Right lobe of liver (tissue), 6 donors: ENCODE measurements at regions not wholly inside any gene's neighbourhood (a gene's known extent, or its start where the extent isn't known, plus 50 kb on each side); places are given as distances from the start of the nearest gene placed in this dataset.

ENCODE experiments used
- ATAC-seq, 4 donors: fragments of 200-7000 bp; cut with Tn5 transposase; one replicate each; pipeline ENCODE4 v1.9.1; 2020; ENCODE audit warnings: mild to moderate bottlenecking in 4 of 4, moderate library complexity in 4 of 4
- DNase-seq, 3 donors: peaks; one replicate each; pipeline ENCODE4 v3.0.0-alpha.2; 2020
- H3K27ac ChIP-seq, 3 donors: fragments of 200-600 bp; one replicate each; pipeline ENCODE4 v1.8.0; 2022
- H3K27me3 ChIP-seq, 2 donors: fragments of 200-600 bp; one replicate each; pipeline ENCODE4 v1.8.0; 2022
- H3K36me3 ChIP-seq, 4 donors: fragments of 200-600 bp; sonication (generic) in 1 of 4; one replicate each; pipeline versions ENCODE4 v1.5.1 to v1.8.0; 2017 to 2022; ENCODE audit warnings: control low read depth in 1 of 4
- H3K4me1 ChIP-seq, 4 donors: fragments of 200-600 bp; sonication (generic) in 1 of 4; one replicate each; pipeline versions ENCODE4 v1.5.1 to v1.8.0; 2017 to 2022; ENCODE audit warnings: control low read depth in 1 of 4
- H3K4me3 ChIP-seq, 3 donors: fragments of 200-600 bp; one replicate each; pipeline ENCODE4 v1.8.0; 2022
- H3K9me3 ChIP-seq, 4 donors: fragments of 200-600 bp; sonication (generic) in 1 of 4; one replicate each; pipeline versions ENCODE4 v1.5.1 to v1.8.0; 2017 to 2022; ENCODE audit warnings: control low read depth in 1 of 4
- CTCF ChIP-seq, 4 donors: fragments of 200-600 bp in 3 of 4; fragments of 450-650 bp in 1 of 4; IDR thresholded peaks; one replicate each; pipeline versions ENCODE4 v1.5.1 to v1.8.0; 2016 to 2022; ENCODE audit warnings: antibody characterized with exemption in 4 of 4, mild to moderate bottlenecking in 2 of 4
- POLR2A ChIP-seq: fragments of 450-650 bp; IDR thresholded peaks from one replicate; pipeline ENCODE4 v1.6.1; 2017; ENCODE audit warnings: antibody characterized with exemption, mild to moderate bottlenecking
- WGBS: methylation state at CpG from one replicate; pipeline ENCODE4 v1.1.6; 2018; ENCODE audit warnings: low coverage, low lambda C conversion rate; ENCODE audit not compliant: insufficient coverage; ENCODE audit errors: missing lambda C conversion rate; 5-methylcytosine and 5-hydroxymethylcytosine counted together
- intact Hi-C, 2 donors: fragments of 100-400 bp; cut with DNase I; formaldehyde crosslinking; loops; one replicate each; pipeline versions ENCODE4 v1.11.2 to v1.14.1; 2022
- donor health status: DM: no; HTN: yes; CAD: no.
- donor health status: DM: no; HTN: no; CAD: no.
- donor health status: DM: no; HTN: no; CAD: no.
- donor health status: DM: no; HTN: yes; CAD: no.
- donor health status: DM: no; HTN: yes; CAD: no.

GRCh38 chr10:8136736-8137135, 82.2 kb downstream of the GATA3 start:
- TF ChIP-seq CTCF (IDR thresholded peaks at IDR 0.05) = no peak
- TF ChIP-seq POLR2A = no peak
- intact Hi-C loops = no loop called here
- Histone ChIP-seq H3K4me3 (no peak overlapping the region), H3K4me1 (no peaks in the 10 kb centered on the region), H3K27me3 (no peaks in the 10 kb centered on the region), H3K36me3 (no peaks in the 10 kb centered on the region), H3K9me3 (no peaks in the 10 kb centered on the region), H3K27ac (no peak overlapping the region)
- WGBS = 37% methylated on average over 2 of the region's 2 CpGs
- ATAC-seq (no peak), DNase-seq (no peak)

- intact Hi-C loops = no loop called here
- TF ChIP-seq CTCF (IDR thresholded peaks at IDR 0.05) = no peak
- TF ChIP-seq POLR2A = no peak
- Histone ChIP-seq H3K9me3 (no peaks in the 10 kb centered on the region), H3K27ac (no peak overlapping the region), H3K4me1 (no peaks in the 10 kb centered on the region), H3K4me3 (no peak overlapping the region), H3K27me3 (no peaks in the 10 kb centered on the region), H3K36me3 (no peaks in the 10 kb centered on the region)
- 71% methylated on average over 6 of the region's 6 CpGs for WGBS
- DNase-seq (no peak), ATAC-seq (no peak)
Measured at GRCh38 chr10:8137272-8137681, 82.8 kb downstream of the GATA3 start.

- H3K27me3 ChIP-seq = no peaks in the 10 kb centered on the region
- TF ChIP-seq CTCF (IDR thresholded peaks at IDR 0.05) = no peak
- no peak for TF ChIP-seq POLR2A
- 52% methylated on average over 6 of the region's 6 CpGs for WGBS
- intact Hi-C loops = no loop called here
- DNase-seq (no peak), ATAC-seq (no peak)
- H3K27ac ChIP-seq = no peak overlapping the region
- H3K9me3 ChIP-seq = no peaks in the 10 kb centered on the region
- H3K36me3 ChIP-seq = no peaks in the 10 kb centered on the region
- no peaks in the 10 kb centered on the region for H3K4me1 ChIP-seq
- H3K4me3 ChIP-seq = no peak overlapping the region
Measured at GRCh38 chr10:8137726-8138125, 83.2 kb downstream of the GATA3 start.

- Histone ChIP-seq H3K4me3 (no peak overlapping the region), H3K9me3 (no peaks in the 10 kb centered on the region), H3K27me3 (no peaks in the 10 kb centered on the region), H3K4me1 (no peaks in the 10 kb centered on the region), H3K36me3 (no peaks in the 10 kb centered on the region), H3K27ac (no peak overlapping the region)
- no peak for ATAC-seq
- TF ChIP-seq CTCF (IDR thresholded peaks at IDR 0.05) = no peak
- TF ChIP-seq POLR2A = no peak
- WGBS = 87% methylated on average over 3 of the region's 3 CpGs
- intact Hi-C loops = no loop called here
- no peak for DNase-seq
Measured at GRCh38 chr10:8138471-8138870, 84.0 kb downstream of the GATA3 start.

GRCh38 chr10:8144496-8144895, 90.0 kb downstream of the GATA3 start:
- no peak for DNase-seq
- no peaks in the 10 kb centered on the region for H3K27me3 ChIP-seq
- no peak for ATAC-seq
- TF ChIP-seq CTCF (IDR thresholded peaks at IDR 0.05) = no peak
- no peak for TF ChIP-seq POLR2A
- WGBS = 43% methylated on average over 4 of the region's 4 CpGs
- intact Hi-C loops = no loop called here
- no peaks in the 10 kb centered on the region for H3K4me1 ChIP-seq
- H3K36me3 ChIP-seq = no peaks in the 10 kb centered on the region
- no peak overlapping the region for H3K27ac ChIP-seq
- no peaks in the 10 kb centered on the region for H3K9me3 ChIP-seq
- H3K4me3 ChIP-seq = no peak overlapping the region
